Renal cortical epithelial cell (primary cell): ENCODE measurements at regions not wholly inside any gene's neighbourhood (a gene's known extent, or its start where the extent isn't known, plus 50 kb on each side); places are given as distances from the start of the nearest gene placed in this dataset.
"Not testable (repeated sequence)": the region's sequence is repeated elsewhere in the genome, so short reads cannot be mapped to it uniquely, and the experiment has no call there.

ENCODE experiments used
- DNase-seq: peaks from one replicate; pipeline ENCODE4 v3.0.0-alpha.2; 2011; ENCODE audit warnings: low read depth

DNA sequence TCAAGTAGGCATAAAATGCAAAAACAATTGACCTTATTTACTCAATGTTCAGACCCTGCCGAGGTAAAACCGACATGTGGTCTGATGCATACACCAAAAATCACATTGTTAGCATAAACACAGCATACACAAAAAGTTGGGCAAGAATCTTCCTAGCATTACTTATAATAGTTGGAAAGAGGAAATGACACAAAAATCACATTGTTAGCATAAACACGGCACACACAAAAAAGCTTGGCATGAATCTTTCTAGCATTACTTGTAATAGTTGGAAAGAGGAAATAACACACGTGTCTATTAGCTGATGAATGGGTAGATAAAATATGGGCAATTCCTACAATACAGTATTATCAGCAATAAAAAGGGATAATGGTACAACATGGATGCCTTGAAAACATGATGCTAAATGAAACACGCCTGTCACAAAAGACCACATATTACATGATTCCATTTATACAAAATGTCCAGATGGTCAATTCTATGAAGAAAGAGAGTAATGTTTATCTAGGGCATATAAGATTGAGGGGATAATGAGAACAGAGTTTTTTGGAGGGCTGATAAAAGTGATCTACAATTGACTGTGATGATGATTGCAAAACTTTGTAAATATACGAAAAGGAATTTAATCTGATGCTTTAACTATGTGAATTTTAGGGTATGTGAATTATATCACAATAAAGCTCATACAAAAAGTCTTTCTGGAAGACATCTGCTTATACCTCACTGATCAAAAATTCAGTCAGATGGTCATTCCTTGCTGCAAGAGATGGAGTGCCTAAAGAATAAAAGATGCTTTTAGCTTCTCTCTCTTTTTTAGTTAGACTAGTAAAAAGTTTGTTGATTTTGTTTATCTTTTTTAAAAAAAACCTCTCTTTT is 1019.5 kb upstream of the CITED2 start:
- DNase-seq = no peak

DNA sequence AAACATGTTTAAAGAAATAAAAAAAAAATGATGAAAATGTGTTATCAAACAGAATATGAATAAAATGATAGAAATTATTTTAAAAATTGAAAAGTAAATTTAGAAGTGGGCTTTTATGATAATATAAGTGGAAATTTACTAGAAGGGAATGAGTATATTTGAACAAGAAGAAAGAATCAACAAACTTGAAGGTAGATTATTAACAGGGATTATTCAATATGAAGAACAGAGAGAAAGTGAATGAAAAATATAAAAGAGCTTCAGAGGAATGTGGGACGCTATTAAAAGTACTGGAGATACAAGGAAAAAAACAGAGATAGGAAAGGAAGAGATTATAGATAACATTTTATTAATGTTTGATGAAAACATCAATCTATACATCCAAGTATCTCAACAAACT is 1014.4 kb upstream of the CITED2 start:
- DNase-seq = no peak

DNA sequence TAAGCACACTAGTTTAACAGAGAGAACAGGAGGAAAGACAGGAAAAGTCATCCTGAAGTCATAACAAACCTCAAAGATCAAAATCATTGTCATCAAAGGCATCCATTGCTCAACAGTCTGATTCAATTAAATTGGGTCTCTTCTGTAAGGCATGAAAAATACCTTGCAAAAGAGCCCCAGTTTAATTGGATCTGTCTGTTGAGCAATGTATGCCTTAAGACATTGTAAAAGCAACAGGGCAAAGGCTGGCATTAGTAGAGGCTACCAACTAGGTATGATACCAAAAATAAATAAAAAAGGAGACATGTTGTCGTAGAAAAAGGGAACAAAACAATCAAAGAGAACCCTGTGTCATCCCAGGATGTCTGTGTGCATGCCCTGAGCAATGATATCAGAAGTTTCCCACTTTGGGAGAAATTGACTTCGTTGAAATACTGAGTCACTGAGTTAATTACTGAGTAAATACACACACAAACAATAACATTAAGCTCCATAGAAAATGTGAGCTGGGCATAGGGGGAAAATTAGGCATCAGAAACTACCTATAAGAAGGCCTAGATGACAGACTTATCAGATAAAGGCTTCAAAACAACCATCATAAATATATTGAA is 1013.8 kb upstream of the CITED2 start:
- peak; percentile 50 for DNase-seq

DNA sequence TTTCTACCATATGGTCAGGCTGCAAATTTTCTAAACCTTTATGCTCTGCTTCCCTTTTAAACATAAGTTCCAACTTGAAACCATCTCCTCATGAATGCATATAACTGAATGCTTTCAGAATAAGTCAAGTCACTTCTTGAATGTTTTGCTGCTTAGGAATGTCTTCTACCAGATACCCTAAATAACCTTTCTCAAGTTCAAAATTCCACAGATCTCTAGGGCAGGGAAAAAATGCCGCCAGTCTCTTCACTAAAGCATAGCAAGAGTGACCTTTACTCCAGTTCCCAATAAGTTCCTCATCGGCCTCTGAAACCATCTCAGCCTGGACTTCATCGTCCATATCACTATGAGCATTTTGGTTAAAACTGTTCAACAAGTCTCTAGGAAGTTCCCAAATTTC is 1011.2 kb upstream of the CITED2 start:
- DNase-seq = no peak

DNA sequence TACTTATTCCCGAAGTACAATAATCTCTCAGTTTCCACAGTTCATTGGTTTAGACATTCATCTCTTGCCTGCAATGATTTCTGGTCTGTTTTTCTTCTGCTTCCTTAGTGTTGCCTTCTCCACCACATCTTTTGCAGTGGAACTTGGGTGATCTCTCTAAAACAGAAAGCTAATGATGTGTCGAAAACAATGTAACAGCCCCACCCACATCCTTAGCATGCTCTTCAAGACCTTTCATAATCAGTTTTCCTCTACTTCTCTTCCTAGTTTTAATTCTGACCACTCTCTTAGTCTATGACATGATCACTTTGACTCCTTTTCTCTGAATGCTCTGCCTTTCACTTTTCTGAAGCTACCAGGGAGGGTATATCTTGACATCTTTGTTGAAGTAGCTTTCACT is 1007.9 kb upstream of the CITED2 start:
- DNase-seq = no peak

DNA sequence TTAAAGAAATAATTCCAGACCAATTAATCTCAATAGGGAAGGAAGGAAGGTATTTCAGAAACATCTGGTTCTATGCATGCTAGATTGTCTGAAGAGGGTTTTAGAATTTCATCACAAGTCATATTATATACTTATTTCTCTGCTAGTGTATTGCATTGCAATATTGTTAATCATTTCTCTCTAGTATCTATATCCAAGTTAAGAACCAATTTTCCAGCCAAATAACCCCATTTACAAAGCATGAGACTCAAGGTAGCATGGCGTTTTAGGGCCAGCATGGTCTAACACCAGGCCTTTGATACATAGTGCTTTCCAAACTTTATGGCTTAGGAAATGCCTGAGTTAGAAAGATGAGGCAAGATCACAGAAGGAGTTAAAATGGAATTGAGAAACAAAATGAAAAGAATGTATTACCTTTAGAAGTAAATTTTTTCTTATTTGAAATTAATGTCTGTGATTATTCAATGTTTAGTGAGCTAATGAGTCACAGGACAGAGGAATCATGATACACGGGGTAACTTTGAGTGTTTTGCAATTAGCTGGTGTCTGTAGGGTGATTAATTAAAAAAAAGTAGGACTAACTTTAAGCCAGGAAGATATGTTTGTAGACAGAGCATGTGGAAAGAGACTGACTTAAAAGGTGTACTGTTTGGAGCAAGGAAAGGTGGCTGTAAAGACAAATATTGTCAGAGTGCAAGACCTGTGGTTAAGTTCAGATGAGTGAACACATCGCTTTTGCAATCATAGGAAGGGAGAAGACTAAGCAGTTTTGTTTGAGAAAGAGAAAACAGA is 1006.2 kb upstream of the CITED2 start:
- peak; percentile 68 for DNase-seq

DNA sequence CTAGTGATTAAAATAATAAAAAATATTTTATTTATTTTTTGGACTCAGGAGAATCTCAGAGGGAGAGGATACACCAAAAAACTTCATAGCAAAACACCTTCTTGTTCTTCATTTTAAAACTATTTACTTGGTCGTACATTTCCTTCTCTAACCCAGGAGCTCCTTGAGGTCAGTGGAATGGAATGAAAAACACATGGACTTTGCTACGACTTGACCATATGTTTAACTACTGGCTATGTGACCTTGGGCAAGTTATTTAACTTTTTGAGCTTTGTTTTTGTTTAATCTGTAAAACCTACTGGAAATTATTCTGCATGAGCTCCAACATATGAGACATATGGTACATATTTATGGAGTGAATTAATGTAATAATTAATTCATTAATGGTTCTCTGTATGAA is 1005.5 kb upstream of the CITED2 start:
- peak; percentile 41 for DNase-seq

DNA sequence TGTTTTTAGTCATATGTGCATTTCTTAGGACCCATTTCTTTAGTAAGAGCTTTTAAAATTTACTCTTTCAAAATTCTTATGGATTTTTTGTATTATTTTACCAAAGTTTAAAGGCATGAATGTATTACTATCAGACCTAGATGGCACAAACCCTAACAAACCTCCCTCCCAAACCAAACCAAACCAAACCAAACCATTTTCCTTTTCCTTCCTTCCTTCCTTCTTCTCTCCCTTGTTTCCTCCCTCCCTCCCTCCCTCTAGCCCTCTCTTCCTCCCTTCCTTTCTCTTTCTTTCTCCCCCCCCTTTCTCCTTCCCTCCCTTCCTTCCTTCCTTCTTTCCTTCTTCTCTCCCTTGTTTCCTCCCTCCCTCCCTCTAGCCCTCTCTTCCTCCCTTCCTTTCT is 1001.8 kb upstream of the CITED2 start:
- no peak for DNase-seq

DNA sequence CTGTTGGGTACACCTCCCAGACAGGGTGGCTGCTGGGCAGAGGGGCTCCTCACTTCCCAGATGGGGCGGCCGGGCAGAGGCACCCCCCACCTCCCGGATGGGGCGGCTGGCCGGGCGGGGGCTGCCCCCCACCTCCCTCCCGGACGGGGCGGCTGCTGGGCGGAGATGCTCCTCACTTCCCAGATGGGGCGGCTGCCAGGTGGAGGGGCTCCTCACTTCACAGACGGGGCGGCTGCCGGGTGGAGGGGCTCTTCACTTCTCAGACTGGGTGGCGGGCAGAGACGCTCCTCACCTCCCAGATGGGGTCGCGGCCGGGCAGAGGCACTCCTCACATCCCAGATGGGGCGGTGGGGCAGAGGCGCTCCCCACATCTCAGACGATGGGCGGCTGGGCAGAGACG is 999.3 kb upstream of the CITED2 start:
- not testable (repeated sequence) for DNase-seq

DNA sequence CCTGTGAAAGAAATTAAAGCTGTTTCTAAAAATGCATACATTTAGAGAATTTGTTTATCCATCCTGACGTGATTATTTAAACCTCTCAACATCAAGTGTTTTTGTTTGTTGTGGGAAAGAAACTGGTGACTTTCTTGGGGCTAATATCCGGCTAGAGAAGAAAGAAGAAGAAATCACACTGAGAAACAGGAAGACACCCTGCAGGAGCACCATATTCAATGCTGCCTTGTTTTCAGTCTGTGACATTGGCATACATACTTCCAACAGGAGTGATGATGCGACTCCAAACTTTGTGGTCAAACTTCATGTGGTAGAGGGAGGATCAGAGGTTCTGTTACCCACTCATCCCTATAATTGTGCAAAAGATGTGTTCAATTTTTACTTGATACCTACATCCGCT is 997.6 kb upstream of the CITED2 start:
- DNase-seq = no peak

DNA sequence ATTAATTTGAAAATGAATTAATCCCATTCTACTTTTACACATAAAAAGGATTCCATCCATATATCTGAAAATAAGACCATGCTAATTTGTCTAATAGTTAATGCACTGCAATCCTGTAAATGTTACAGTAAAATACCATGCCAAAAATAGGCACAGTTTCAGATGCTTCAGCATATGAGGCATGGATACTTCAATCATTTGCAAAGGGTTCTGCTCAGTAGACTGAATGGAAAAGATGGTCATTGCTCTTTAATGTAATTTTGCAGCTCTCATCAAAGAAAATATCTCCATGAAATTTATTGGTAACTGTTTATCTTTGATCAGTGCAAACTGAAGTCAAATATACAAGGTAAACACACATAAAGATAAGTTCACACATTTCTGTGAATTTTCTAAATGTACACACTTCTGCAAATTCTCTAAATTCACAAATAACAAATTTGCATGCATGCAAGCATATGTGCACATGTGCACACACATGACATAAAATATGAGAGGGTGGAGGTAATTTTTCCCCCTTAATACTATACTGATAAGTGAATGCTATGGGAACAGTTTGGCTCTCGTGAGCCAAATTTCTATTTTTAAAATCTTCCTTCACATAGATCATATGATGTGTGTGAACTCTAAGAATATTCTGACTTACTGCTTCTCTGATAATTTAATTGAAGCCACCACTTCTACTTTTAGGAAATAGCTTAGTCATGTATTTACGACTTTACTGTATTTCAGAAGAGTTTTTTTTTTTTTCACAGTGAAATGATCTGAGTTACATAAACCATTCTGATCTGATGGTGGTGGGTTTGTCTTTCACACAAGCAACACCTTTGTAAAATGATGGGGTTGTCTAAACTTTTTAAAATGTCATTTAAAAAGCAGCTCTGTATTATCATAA is 996.8 kb upstream of the CITED2 start:
- no peak for DNase-seq

DNA sequence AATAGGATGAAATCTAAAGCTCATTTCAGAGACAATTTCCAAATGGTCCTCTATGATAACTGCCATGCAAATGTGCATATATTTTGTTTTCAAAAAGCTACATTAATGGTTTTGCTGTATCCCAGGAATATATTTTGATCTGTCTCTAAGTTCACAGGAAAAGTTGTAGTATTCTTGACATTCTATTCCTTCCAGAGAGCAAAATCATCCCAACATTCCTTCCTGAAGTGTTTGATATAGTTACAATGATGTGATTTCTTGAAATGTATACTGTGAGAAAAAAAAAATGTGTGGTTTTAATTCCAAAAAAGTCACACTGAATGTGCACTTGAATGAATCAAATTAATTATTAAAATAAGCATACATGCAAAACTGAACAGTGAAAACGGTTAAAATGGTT is 996.0 kb upstream of the CITED2 start:
- no peak for DNase-seq

DNA sequence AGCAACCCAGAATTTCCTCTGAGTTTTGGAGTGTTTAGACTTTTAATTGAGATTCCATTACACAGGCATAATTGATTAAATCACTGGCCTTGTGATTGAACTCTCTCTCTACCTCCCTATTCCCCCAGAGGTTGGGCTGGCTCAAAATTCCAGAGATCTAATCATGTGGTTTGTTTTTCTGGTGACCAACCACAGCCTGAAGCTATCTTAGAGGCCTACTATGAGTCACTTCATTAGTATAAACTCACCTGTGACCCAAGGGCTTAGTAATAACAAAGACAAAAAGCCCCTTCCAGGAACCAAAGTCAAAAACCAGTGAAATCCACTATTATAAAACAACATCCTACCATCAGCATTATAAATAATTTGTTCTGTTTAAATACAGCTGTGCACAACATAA is 992.5 kb upstream of the CITED2 start:
- DNase-seq = peak; percentile 98

DNA sequence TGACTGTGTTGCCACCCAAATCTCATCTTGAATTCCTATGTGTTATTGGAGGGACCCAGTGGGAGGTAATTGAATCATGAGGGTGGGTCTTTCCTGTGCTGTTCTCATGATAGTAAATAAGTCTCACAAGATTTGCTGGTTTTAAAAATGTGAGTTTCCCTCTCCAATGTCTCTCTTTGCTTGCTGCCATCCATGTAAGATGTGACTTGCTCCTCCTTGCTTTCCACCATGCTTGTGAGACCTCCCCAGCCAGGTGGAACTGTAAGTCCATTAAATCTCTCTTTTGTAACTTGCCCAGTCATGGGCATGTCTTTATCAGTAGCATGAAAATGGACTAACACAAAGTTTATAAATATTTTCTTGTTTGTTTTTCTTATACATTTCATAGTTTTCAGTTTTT is 990.5 kb upstream of the CITED2 start:
- no peak for DNase-seq

DNA sequence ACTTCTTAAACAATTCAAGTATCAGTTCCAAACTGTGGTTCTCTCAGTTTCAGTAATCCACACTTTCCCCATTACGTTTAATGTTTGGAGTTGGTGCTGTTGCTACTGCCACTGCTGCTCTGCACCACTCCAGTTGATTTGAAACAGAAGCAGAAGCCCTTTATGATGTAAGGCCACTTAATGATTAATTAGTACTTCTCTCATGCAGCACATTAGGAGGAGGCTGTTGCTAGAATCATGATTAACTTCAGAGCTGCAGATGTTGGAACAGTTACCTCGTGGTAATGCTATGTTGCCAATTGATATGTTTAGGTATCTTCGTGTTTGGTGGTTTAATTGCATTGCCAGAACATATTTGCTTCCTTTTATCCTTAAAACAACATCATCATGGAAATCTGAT is 986.2 kb upstream of the CITED2 start:
- DNase-seq = peak; percentile 97

DNA sequence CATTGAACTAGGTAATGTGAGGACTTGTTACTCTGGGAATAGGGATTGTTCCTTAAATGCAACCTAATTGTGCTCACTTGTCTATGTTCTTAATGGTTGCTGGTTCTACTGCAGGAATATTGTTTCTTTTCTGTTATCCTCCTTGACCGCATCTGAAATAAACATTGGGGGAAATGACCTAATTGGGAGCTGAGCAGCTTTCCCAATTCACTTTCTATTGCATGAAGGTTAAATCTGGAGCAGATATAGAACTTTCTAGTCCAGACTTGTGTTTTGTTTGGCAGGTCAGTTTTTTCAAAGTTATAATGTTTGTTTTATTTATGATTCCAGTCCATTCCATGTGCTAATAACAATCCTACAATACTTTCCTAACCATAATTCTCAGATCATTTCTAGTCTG is 981.0 kb upstream of the CITED2 start:
- DNase-seq = no peak

DNA sequence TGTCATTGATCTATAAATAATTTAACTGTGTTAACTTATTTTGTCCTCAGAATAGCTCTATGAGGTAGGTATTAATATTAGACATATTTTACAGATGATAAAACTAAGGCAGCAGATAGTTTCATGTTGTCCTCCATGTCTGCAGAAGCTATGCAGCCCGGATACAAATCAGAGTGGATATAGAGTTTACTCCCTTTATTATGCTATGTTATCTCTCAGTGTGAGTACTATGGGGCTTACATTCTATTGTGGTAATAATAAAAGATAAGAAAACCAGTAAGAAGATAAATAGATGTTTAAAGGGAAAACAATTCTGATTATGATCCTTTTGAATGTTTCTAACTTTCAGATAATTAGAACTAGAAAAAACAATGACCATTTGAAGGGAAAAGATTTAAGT is 979.8 kb upstream of the CITED2 start:
- no peak for DNase-seq

DNA sequence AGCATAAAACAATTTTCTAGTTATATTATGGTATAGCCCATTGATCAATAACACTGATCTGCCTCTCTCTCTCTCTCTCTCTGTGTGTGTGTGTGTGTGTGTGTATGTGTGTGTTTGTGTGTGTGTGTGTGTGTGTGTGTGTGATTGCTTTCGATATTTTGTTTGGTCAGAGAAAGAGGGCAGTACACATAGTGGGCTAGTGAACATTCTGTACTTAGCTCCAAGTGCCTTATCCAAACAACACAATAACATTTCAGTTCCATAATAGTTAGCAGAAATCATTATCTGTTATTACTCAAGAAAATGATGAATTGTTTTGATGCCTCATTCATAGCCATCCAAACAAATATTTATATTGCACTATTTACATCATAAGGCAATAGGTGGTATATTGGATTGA is 979.1 kb upstream of the CITED2 start:
- no peak for DNase-seq

DNA sequence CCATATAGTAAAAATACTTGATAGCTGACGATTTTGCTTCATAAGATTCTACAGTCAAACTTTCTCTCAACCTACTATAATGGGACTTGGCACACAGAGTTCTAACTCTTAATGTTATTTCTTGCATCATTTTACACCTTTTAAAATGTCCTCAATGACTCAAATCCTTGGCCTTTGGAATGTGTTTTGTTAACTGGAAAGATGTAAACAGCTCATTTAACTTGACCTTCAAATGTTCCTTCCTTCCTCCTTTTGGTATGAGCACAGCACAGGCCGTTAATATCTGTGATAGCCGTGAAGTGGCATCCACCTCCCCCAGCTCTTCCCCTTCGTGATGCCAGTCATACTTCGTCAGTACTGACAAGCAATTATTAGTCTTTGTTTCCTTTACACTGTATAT is 972.0 kb upstream of the CITED2 start:
- DNase-seq = peak; percentile 96

DNA sequence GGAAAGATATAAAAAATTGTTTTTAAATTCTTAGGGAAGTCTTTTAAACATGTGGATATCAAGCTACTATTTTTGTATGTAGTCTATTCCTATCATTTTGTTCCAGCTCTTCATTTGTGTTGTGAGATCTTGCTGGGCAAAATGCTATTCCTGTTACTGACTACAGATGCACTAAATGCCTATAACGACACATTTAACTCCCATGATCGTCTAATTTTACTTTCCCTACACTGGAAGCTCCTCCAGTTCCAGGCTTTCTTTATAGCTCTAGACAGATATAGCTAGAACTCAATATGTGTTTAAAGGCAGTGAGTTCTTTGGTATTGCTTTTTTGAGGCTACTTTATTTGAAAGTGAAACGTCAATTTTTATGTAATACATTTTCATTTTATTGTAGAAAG is 971.5 kb upstream of the CITED2 start:
- no peak for DNase-seq

DNA sequence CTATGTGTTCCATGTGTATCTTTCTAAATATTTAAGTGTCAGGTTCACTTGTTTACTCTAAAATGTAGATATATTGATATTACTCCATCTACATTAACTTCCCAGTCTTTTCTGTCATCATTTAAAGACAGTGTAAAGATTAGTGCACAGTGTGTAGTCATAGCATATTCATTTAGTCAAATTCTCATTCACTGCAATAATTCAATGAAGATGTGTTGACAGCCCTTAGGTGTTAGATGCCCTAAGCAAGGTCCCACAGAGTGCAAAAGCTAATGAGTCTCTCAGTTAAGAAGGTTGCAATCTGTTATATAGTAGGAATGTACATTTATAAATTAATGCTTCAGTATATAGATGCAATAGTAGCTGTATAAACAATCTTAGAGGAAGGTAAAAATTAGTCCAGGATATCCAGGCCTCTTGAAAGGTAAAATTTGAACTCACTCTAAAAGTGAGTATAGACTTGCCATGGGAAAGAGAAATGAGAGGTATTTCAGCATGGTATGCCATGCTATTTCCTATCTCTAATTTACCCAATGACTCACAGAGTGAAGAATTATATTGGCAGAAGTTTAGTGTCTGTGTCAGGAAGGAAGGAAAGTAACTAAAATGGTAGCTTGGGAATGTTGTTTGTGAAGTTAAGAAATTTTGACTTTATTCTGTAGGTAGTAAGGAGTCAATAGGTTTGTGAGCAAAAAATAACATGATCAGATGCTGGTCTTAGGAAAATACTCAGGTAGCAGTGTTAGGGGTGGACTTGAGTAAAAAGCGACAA is 969.9 kb upstream of the CITED2 start:
- peak; percentile 78 for DNase-seq
